ENCODE measurements at regions not wholly inside any gene's neighbourhood (a gene's known extent, or its start where the extent isn't known, plus 50 kb on each side); places are given as distances from the start of the nearest gene placed in this dataset.

DNA sequence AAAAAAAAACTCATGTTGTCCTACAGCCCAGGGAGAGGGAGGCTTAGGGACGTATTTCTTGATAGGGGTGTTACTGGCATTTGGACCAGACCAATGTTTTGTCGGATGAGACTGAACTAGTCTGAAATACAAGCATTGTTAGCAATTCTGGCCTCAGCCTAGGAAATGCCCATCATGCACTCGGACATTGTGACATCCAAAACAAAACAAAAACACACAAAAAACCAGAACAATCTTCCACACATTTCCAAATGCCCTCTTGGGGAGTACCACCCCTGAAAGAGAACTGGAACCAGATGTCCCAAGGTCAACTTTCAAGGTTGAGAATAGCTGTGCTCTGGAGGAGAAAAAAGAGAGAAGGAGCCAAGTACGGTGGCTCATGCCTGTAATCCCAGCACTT lies 299.1 kb upstream of the JARID2 start:
- Mint-ChIP-seq H3K9me3 (ENCODE audit: unreplicated experiment) (no peaks in the 10 kb centered on the region), H3K27ac (ENCODE audit: unreplicated experiment) (no peak overlapping the region), H3K27me3 (ENCODE audit: insufficient read depth, unreplicated experiment) (no peaks in the 10 kb centered on the region), H3K36me3 (ENCODE audit: insufficient read depth, unreplicated experiment) (no peaks in the 10 kb centered on the region), H3K4me1 (ENCODE audit: low read depth, unreplicated experiment) (no peaks in the 10 kb centered on the region), H3K4me3 (ENCODE audit: unreplicated experiment) (no peak overlapping the region)
- intact Hi-C loops (cut with micrococcal nuclease; ENCODE audit: unreplicated experiment) = no loop called here
- CTCF ChIA-PET = no interaction called here
- POLR2A ChIA-PET = no interaction called here
- Histone ChIP-seq H3K4me3 (ENCODE audit: low read depth, low read length) (no peak overlapping the region), H3K36me3 (ENCODE audit: control insufficient read depth, insufficient read depth, low read length) (no peaks in the 10 kb centered on the region), H3K4me1 (no peaks in the 10 kb centered on the region), H3K27me3 (replicated peaks; ENCODE audit: control insufficient read depth, insufficient read depth, low read length) (no peaks in the 10 kb centered on the region), H3K9me3 (no peaks in the 10 kb centered on the region)
- no peak for DNase-seq
- no peak for TF ChIP-seq CTCF (IDR thresholded peaks at IDR 0.05; ENCODE audit: insufficient read depth in 1 of 2, low read depth in 1 of 2, low read length in 1 of 2, severe bottlenecking in 1 of 2, unreplicated experiment in 1 of 2)
- no TSS peak for BruUV-seq (replicated peaks)

GRCh38 chr6:14948586-14949245 lies 297.2 kb upstream of the JARID2 start:
- no peak overlapping the region for H3K4me3 Mint-ChIP-seq (ENCODE audit: unreplicated experiment)
- H3K27ac Mint-ChIP-seq (ENCODE audit: unreplicated experiment) = no peak overlapping the region
- Histone ChIP-seq H3K9me3 (no peaks in the 10 kb centered on the region), H3K4me1 (no peaks in the 10 kb centered on the region), H3K27me3 (replicated peaks; ENCODE audit: control insufficient read depth, insufficient read depth, low read length) (no peaks in the 10 kb centered on the region), H3K36me3 (ENCODE audit: control insufficient read depth, insufficient read depth, low read length) (no peaks in the 10 kb centered on the region), H3K4me3 (ENCODE audit: low read depth, low read length) (no peak overlapping the region)
- H3K9me3 Mint-ChIP-seq (ENCODE audit: unreplicated experiment) = no peaks in the 10 kb centered on the region
- no peak for TF ChIP-seq CTCF (IDR thresholded peaks at IDR 0.05; ENCODE audit: insufficient read depth in 1 of 2, low read depth in 1 of 2, low read length in 1 of 2, severe bottlenecking in 1 of 2, unreplicated experiment in 1 of 2)
- no peaks in the 10 kb centered on the region for H3K4me1 Mint-ChIP-seq (ENCODE audit: low read depth, unreplicated experiment)
- POLR2A ChIA-PET = no interaction called here
- DNase-seq = no peak
- CTCF ChIA-PET = no interaction called here
- intact Hi-C loops (cut with micrococcal nuclease; ENCODE audit: unreplicated experiment) = no loop called here
- H3K27me3 Mint-ChIP-seq (ENCODE audit: insufficient read depth, unreplicated experiment) = no peaks in the 10 kb centered on the region
- no TSS peak for BruUV-seq (replicated peaks)
- no peaks in the 10 kb centered on the region for H3K36me3 Mint-ChIP-seq (ENCODE audit: insufficient read depth, unreplicated experiment)

DNA sequence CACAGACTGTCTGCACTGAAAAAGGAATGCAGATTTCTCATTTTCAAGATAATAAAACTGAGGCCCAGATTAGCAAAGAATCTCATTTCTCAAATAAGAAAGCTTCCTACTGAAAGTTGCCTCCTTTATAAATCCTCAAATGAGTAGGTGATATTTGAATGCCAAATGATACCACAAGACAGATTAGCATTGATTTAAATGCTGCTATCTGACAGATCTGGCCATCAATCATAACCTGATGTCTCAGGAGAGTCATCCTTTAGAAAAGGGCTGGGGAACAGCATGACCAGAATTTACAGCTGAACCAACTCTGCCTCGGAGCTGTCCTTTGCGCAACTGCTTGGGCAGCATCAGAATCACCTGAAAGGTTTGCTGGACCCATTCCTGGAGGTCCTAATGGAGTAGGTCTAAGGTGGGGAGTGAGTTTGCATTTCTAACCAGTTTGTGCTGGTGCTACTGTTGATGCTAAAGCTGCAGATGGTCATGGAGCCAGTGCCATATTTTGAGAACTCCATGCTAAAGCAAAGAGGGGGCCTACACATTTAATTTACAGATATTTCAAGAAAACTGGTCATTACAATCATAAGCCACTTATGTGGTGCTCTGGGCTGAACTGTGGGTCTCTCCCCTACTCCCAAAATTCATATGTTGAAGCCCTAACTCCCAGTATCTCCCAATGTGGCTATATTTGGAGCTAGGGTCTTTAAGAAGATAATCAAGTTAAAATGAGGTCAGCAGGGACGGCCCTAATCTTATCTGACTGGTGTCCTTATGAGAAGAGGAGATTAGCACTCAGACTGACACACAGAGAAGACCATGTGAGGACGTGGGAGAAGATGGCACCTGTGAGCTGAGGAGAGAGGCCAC lies 295.5 kb upstream of the JARID2 start:
- H3K27ac Mint-ChIP-seq (ENCODE audit: unreplicated experiment) = no peak overlapping the region
- ChIA-PET CTCF (no interaction called here), POLR2A (interaction anchor here (0.5 kb wide), 1 partner anchor 24 kb away, joined by 3 read pairs; no protein-coding TSS in a partner anchor)
- intact Hi-C loops (cut with micrococcal nuclease; ENCODE audit: unreplicated experiment) = no loop called here
- no peak overlapping the region for H3K4me3 ChIP-seq (ENCODE audit: low read depth, low read length)
- no peaks in the 10 kb centered on the region for H3K4me1 ChIP-seq
- H3K27me3 ChIP-seq (replicated peaks; ENCODE audit: control insufficient read depth, insufficient read depth, low read length) = no peaks in the 10 kb centered on the region
- no peak for TF ChIP-seq CTCF (IDR thresholded peaks at IDR 0.05; ENCODE audit: insufficient read depth in 1 of 2, low read depth in 1 of 2, low read length in 1 of 2, severe bottlenecking in 1 of 2, unreplicated experiment in 1 of 2)
- H3K27me3 Mint-ChIP-seq (ENCODE audit: insufficient read depth, unreplicated experiment) = no peaks in the 10 kb centered on the region
- DNase-seq = no peak
- no peaks in the 10 kb centered on the region for H3K36me3 ChIP-seq (ENCODE audit: control insufficient read depth, insufficient read depth, low read length)
- no peaks in the 10 kb centered on the region for H3K4me1 Mint-ChIP-seq (ENCODE audit: low read depth, unreplicated experiment)
- H3K4me3 Mint-ChIP-seq (ENCODE audit: unreplicated experiment) = no peak overlapping the region
- H3K9me3 Mint-ChIP-seq (ENCODE audit: unreplicated experiment) = no peaks in the 10 kb centered on the region
- no peaks in the 10 kb centered on the region for H3K9me3 ChIP-seq
- no peaks in the 10 kb centered on the region for H3K36me3 Mint-ChIP-seq (ENCODE audit: insufficient read depth, unreplicated experiment)
- no TSS peak for BruUV-seq (replicated peaks)

Data from Caco-2 (cell line).